Right renal cortex interstitium (tissue), 3 donors: ENCODE measurements at regions not wholly inside any gene's neighbourhood (a gene's known extent, or its start where the extent isn't known, plus 50 kb on each side); places are given as distances from the start of the nearest gene placed in this dataset.

Experiments
- DNase-seq, 3 donors: peaks; one replicate each; pipeline ENCODE4 v3.0.0-alpha.2; 2013; ENCODE audit warnings: low read depth in 3 of 3, low spot score in 2 of 3

GRCh38 chr5:66306105-66306843, 162.2 kb downstream of the SREK1 start:
- DNase-seq = peak in 2 of 3 donors; percentile 41 to 49

- no peak for DNase-seq
Measured at GRCh38 chr5:66306844-66307315, 162.8 kb downstream of the SREK1 start.

- peak in 2 of 3 donors; percentile 46 to 49 for DNase-seq
Measured at GRCh38 chr5:66307647-66308241, 163.6 kb downstream of the SREK1 start.

GRCh38 chr5:66312266-66312665, 168.2 kb downstream of the SREK1 start:
- no peak for DNase-seq

GRCh38 chr5:66315784-66316183, 171.7 kb downstream of the SREK1 start:
- no peak for DNase-seq

- no peak for DNase-seq
Measured at GRCh38 chr5:66322786-66323528, 178.9 kb downstream of the SREK1 start.

GRCh38 chr5:66323529-66323895, 179.4 kb downstream of the SREK1 start:
- DNase-seq = no peak

- DNase-seq = no peak
Measured at GRCh38 chr5:66324357-66324756, 180.3 kb downstream of the SREK1 start.

- DNase-seq = no peak
Measured at GRCh38 chr5:66326276-66326675, 182.2 kb downstream of the SREK1 start.

GRCh38 chr5:66327008-66327407, 182.9 kb downstream of the SREK1 start:
- no peak for DNase-seq

- no peak for DNase-seq
Measured at GRCh38 chr5:66329078-66329477, 185.0 kb downstream of the SREK1 start.

GRCh38 chr5:66333192-66333591, 189.1 kb downstream of the SREK1 start:
- DNase-seq = no peak

GRCh38 chr5:66337626-66338226, 193.6 kb downstream of the SREK1 start:
- no peak for DNase-seq

GRCh38 chr5:66338828-66339227, 194.7 kb downstream of the SREK1 start:
- no peak for DNase-seq

GRCh38 chr5:66339896-66340295, 195.8 kb downstream of the SREK1 start:
- no peak for DNase-seq

GRCh38 chr5:66340786-66341185, 196.7 kb downstream of the SREK1 start:
- DNase-seq = no peak

GRCh38 chr5:66342341-66342880, 198.3 kb downstream of the SREK1 start:
- no peak for DNase-seq

- no peak for DNase-seq
Measured at GRCh38 chr5:66343370-66344071, 199.4 kb downstream of the SREK1 start.

GRCh38 chr5:66344544-66344943, 200.4 kb downstream of the SREK1 start:
- DNase-seq = no peak

GRCh38 chr5:66345281-66345680, 201.2 kb downstream of the SREK1 start:
- DNase-seq = no peak
